ENCODE measurements at regions not wholly inside any gene's neighbourhood (a gene's known extent, or its start where the extent isn't known, plus 50 kb on each side); places are given as distances from the start of the nearest gene placed in this dataset.

DNA sequence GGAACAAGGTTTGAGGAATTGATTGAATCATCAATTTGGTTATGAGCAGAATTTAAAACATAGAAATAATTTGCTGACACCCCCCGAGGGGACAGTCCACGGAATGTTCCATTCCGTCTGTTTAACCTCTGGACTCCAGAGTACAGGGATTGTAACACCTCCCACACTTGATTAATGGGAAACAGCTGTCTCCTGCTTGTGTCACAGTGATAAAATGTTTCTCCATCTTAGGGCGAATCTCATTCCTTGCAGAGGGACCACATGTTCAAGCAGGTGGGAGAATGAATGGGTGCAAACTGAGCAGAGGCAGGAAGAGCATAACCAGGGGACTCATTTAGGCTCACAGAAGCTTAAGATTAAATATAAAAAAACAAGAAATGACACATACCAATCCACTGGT, 249.5 kb upstream of the RBFOX1 start:
- CTCF ChIA-PET: no interaction called here
- Histone ChIP-seq H3K4me1 (ENCODE audit: control insufficient read depth, insufficient read depth, low read length) (no peaks in the 10 kb centered on the region), H3K27ac (ENCODE audit: extremely low read depth, low read depth, low read length) (no peak overlapping the region), H3K9me3 (ENCODE audit: control insufficient read depth, insufficient read depth, low read depth, low read length) (no peaks in the 10 kb centered on the region), H3K4me3 (ENCODE audit: low read depth, low read length) (no peak overlapping the region), H3K36me3 (ENCODE audit: control insufficient read depth in 2 of 2, insufficient read depth in 1 of 2, low read length in 2 of 2) (no peaks in the 10 kb centered on the region)
- TF ChIP-seq ZNF146 (tag by site-specific recombination; IDR thresholded peaks at IDR 0.05) (no peak), ZFP41 (tag by site-specific recombination; IDR thresholded peaks at IDR 0.05; ENCODE audit: borderline replicate concordance) (no peak), ZNF354C (tag by site-specific recombination; IDR thresholded peaks at IDR 0.05; ENCODE audit: borderline replicate concordance, low read depth) (no peak), ZNF184 (tag by site-specific recombination; IDR thresholded peaks at IDR 0.05) (no peak), ZNF48 (tag by site-specific recombination; IDR thresholded peaks at IDR 0.05) (no peak), TRIM28 (IDR thresholded peaks at IDR 0.05; ENCODE audit: borderline replicate concordance, low read length) (no peak), ZNF311 (tag by site-specific recombination; IDR thresholded peaks at IDR 0.05; ENCODE audit: borderline replicate concordance) (no peak), ZNF701 (tag by site-specific recombination; IDR thresholded peaks at IDR 0.05) (no peak), ZNF837 (tag by site-specific recombination; IDR thresholded peaks at IDR 0.05) (no peak)
- TF ChIP-seq, protein P1, sequence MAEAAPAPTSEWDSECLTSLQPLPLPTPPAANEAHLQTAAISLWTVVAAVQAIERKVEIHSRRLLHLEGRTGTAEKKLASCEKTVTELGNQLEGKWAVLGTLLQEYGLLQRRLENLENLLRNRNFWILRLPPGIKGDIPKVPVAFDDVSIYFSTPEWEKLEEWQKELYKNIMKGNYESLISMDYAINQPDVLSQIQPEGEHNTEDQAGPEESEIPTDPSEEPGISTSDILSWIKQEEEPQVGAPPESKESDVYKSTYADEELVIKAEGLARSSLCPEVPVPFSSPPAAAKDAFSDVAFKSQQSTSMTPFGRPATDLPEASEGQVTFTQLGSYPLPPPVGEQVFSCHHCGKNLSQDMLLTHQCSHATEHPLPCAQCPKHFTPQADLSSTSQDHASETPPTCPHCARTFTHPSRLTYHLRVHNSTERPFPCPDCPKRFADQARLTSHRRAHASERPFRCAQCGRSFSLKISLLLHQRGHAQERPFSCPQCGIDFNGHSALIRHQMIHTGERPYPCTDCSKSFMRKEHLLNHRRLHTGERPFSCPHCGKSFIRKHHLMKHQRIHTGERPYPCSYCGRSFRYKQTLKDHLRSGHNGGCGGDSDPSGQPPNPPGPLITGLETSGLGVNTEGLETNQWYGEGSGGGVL (tag by site-specific recombination; IDR thresholded peaks at IDR 0.05): no peak
- TF ChIP-seq, protein P2, sequence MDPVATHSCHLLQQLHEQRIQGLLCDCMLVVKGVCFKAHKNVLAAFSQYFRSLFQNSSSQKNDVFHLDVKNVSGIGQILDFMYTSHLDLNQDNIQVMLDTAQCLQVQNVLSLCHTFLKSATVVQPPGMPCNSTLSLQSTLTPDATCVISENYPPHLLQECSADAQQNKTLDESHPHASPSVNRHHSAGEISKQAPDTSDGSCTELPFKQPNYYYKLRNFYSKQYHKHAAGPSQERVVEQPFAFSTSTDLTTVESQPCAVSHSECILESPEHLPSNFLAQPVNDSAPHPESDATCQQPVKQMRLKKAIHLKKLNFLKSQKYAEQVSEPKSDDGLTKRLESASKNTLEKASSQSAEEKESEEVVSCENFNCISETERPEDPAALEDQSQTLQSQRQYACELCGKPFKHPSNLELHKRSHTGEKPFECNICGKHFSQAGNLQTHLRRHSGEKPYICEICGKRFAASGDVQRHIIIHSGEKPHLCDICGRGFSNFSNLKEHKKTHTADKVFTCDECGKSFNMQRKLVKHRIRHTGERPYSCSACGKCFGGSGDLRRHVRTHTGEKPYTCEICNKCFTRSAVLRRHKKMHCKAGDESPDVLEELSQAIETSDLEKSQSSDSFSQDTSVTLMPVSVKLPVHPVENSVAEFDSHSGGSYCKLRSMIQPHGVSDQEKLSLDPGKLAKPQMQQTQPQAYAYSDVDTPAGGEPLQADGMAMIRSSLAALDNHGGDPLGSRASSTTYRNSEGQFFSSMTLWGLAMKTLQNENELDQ (tag by site-specific recombination; IDR thresholded peaks at IDR 0.05; ENCODE audit: low read depth): no peak
- TF ChIP-seq, protein P3, sequence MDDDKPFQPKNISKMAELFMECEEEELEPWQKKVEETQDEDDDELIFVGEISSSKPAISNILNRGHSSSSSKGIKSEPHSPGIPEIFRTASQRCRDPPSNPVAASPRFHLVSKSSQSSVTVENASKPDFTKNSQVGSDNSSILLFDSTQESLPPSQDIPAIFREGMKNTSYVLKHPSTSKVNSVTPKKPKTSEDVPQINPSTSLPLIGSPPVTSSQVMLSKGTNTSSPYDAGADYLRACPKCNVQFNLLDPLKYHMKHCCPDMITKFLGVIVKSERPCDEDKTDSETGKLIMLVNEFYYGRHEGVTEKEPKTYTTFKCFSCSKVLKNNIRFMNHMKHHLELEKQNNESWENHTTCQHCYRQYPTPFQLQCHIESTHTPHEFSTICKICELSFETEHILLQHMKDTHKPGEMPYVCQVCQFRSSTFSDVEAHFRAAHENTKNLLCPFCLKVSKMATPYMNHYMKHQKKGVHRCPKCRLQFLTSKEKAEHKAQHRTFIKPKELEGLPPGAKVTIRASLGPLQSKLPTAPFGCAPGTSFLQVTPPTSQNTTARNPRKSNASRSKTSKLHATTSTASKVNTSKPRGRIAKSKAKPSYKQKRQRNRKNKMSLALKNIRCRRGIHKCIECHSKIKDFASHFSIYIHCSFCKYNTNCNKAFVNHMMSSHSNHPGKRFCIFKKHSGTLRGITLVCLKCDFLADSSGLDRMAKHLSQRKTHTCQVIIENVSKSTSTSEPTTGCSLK (tag by site-specific recombination; IDR thresholded peaks at IDR 0.05): no peak
- TF ChIP-seq, protein P4, sequence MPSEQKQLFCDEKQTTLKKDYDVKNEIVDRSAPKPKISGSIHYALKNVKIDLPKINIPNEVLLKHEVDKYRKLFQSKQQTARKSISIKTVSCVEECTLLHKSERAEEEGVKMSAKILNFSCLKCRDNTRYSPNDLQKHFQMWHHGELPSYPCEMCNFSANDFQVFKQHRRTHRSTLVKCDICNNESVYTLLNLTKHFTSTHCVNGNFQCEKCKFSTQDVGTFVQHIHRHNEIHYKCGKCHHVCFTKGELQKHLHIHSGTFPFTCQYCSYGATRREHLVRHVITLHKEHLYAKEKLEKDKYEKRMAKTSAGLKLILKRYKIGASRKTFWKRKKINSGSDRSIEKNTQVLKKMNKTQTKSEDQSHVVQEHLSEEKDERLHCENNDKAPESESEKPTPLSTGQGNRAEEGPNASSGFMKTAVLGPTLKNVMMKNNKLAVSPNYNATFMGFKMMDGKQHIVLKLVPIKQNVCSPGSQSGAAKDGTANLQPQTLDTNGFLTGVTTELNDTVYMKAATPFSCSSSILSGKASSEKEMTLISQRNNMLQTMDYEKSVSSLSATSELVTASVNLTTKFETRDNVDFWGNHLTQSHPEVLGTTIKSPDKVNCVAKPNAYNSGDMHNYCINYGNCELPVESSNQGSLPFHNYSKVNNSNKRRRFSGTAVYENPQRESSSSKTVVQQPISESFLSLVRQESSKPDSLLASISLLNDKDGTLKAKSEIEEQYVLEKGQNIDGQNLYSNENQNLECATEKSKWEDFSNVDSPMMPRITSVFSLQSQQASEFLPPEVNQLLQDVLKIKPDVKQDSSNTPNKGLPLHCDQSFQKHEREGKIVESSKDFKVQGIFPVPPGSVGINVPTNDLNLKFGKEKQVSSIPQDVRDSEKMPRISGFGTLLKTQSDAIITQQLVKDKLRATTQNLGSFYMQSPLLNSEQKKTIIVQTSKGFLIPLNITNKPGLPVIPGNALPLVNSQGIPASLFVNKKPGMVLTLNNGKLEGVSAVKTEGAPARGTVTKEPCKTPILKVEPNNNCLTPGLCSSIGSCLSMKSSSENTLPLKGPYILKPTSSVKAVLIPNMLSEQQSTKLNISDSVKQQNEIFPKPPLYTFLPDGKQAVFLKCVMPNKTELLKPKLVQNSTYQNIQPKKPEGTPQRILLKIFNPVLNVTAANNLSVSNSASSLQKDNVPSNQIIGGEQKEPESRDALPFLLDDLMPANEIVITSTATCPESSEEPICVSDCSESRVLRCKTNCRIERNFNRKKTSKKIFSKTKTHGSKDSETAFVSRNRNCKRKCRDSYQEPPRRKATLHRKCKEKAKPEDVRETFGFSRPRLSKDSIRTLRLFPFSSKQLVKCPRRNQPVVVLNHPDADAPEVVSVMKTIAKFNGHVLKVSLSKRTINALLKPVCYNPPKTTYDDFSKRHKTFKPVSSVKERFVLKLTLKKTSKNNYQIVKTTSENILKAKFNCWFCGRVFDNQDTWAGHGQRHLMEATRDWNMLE (tag by site-specific recombination; conservative IDR thresholded peaks at IDR 0.05; ENCODE audit: low read depth): no peak
- TF ChIP-seq, protein P5, sequence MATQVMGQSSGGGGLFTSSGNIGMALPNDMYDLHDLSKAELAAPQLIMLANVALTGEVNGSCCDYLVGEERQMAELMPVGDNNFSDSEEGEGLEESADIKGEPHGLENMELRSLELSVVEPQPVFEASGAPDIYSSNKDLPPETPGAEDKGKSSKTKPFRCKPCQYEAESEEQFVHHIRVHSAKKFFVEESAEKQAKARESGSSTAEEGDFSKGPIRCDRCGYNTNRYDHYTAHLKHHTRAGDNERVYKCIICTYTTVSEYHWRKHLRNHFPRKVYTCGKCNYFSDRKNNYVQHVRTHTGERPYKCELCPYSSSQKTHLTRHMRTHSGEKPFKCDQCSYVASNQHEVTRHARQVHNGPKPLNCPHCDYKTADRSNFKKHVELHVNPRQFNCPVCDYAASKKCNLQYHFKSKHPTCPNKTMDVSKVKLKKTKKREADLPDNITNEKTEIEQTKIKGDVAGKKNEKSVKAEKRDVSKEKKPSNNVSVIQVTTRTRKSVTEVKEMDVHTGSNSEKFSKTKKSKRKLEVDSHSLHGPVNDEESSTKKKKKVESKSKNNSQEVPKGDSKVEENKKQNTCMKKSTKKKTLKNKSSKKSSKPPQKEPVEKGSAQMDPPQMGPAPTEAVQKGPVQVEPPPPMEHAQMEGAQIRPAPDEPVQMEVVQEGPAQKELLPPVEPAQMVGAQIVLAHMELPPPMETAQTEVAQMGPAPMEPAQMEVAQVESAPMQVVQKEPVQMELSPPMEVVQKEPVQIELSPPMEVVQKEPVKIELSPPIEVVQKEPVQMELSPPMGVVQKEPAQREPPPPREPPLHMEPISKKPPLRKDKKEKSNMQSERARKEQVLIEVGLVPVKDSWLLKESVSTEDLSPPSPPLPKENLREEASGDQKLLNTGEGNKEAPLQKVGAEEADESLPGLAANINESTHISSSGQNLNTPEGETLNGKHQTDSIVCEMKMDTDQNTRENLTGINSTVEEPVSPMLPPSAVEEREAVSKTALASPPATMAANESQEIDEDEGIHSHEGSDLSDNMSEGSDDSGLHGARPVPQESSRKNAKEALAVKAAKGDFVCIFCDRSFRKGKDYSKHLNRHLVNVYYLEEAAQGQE (tag by site-specific recombination; IDR thresholded peaks at IDR 0.05): no peak
- TF ChIP-seq, protein P6, sequence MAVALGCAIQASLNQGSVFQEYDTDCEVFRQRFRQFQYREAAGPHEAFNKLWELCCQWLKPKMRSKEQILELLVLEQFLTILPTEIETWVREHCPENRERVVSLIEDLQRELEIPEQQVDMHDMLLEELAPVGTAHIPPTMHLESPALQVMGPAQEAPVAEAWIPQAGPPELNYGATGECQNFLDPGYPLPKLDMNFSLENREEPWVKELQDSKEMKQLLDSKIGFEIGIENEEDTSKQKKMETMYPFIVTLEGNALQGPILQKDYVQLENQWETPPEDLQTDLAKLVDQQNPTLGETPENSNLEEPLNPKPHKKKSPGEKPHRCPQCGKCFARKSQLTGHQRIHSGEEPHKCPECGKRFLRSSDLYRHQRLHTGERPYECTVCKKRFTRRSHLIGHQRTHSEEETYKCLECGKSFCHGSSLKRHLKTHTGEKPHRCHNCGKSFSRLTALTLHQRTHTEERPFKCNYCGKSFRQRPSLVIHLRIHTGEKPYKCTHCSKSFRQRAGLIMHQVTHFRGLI (tag by site-specific recombination; IDR thresholded peaks at IDR 0.05): no peak
- POLR2A ChIA-PET: no interaction called here

Measured in HEK293 (cell line).